HepG2 (cell line): ENCODE measurements at regions not wholly inside any gene's neighbourhood (a gene's known extent, or its start where the extent isn't known, plus 50 kb on each side); places are given as distances from the start of the nearest gene placed in this dataset.

Source experiments
- ATAC-seq: fragments of 200-7000 bp; cut with Tn5 transposase; 3 replicates; pipeline ENCODE4 v1.9.1; 2020; ENCODE audit warnings: mild to moderate bottlenecking, moderate library complexity
- BruUV-seq: library from RNA; stranded (reverse); fragments of 400-500 nt; replicated peaks from 2 replicates; lab custom pipeline; 2021; lab: Mats Ljungman, UMichigan
- CTCF ChIA-PET: fragments of 300-600 bp; formaldehyde crosslinking; extraction: SDS; loops from one replicate; lab custom pipeline; 2021; ENCODE audit warnings: low total read pairs, inconsistent platforms, low intra/inter-chr PET ratio; lab: Yijun Ruan, JAX
- POLR2A ChIA-PET: fragments of 350-600 bp; sonication (Branson Sonifier 250); formaldehyde crosslinking; loops from one replicate; lab custom pipeline; 2020; ENCODE audit warnings: antibody characterized with exemption, inconsistent platforms; lab: Yijun Ruan, JAX
- DNase-seq: peaks from one replicate; pipeline ENCODE4 v3.0.0-alpha.2; 2015; ENCODE audit warnings: low spot score
- FAIRE-seq: peaks from 3 replicates; lab custom pipeline; 2011; peaks lifted over from hg19 to GRCh38; lab: Jason Lieb, UNC
- H2AFZ ChIP-seq: one replicate; pipeline ENCODE4 v1.6.1; 2011; ENCODE audit warnings: low read length, inconsistent platforms
- H3K27ac ChIP-seq: fragments of 300-600 bp; 3 replicates; pipeline ENCODE4 v1.8.0; 2011; ENCODE audit warnings: mixed run types, mild to moderate bottlenecking, mixed read lengths, low read length, inconsistent platforms; ENCODE audit not compliant: insufficient read depth; ENCODE audit errors: extremely low read length
- H3K27me3 ChIP-seq, 2 experiments: fragments of 200-600 bp in 1 of 2; 2 replicates in 1 of 2; 3 replicates in 1 of 2; pipeline versions ENCODE4 v1.6.0 to v1.8.0; 2011; ENCODE audit warnings: low read length in 2 of 2, mild to moderate bottlenecking in 2 of 2, moderate library complexity in 2 of 2, inconsistent platforms in 1 of 2; ENCODE audit not compliant: insufficient read depth in 2 of 2, control insufficient read depth in 1 of 2
- H3K36me3 ChIP-seq, 2 experiments: fragments of 200-600 bp in 1 of 2; replicated peaks in 1 of 2; 2 replicates in 1 of 2; 3 replicates in 1 of 2; pipeline versions ENCODE4 v1.5.1 to v1.8.0; 2011; ENCODE audit warnings: low read length in 2 of 2, inconsistent platforms in 1 of 2; ENCODE audit not compliant: insufficient read depth in 2 of 2, control insufficient read depth in 1 of 2
- H3K4me1 ChIP-seq: 2 replicates; pipeline ENCODE4 v1.5.1; 2012; ENCODE audit warnings: low read length, inconsistent platforms; ENCODE audit not compliant: insufficient read depth
- H3K4me2 ChIP-seq: 2 replicates; pipeline ENCODE4 v1.6.0; 2011; ENCODE audit warnings: low read depth, low read length, inconsistent platforms
- H3K4me3 ChIP-seq, 3 experiments: fragments of 200-600 bp in 1 of 3; sonication (generic), shearing (Covaris generic) in 1 of 3; replicated peaks in 1 of 3; 2 replicates each; pipeline ENCODE4 v1.5.1; 2011 to 2016; ENCODE audit warnings: low read length in 3 of 3, inconsistent platforms in 2 of 3, low read depth in 2 of 3, mild to moderate bottlenecking in 2 of 3, control low read depth in 1 of 3, mixed read lengths in 1 of 3; ENCODE audit not compliant: insufficient read depth in 1 of 3
- H3K79me2 ChIP-seq: one replicate; pipeline ENCODE4 v1.6.1; 2011; ENCODE audit warnings: low read length, inconsistent platforms; ENCODE audit not compliant: insufficient read depth
- H3K9ac ChIP-seq: 2 replicates; pipeline ENCODE4 v1.6.0; 2011; ENCODE audit warnings: mild to moderate bottlenecking, low read depth, low read length, inconsistent platforms; ENCODE audit not compliant: insufficient read depth
- H3K9me3 ChIP-seq: 2 replicates; pipeline ENCODE4 v1.5.1; 2012; ENCODE audit warnings: mild to moderate bottlenecking, low read length
- H4K20me1 ChIP-seq: 2 replicates; pipeline ENCODE4 v1.6.0; 2011; ENCODE audit warnings: inconsistent platforms, mild to moderate bottlenecking, low read length, moderate library complexity; ENCODE audit not compliant: insufficient read depth
- FOXK1 ChIP-seq: sonication (generic); formaldehyde crosslinking; IDR thresholded peaks from 2 replicates; pipeline ENCODE4 v1.4.0; 2020; ENCODE audit warnings: low read depth, missing genetic modification reagents, borderline replicate concordance
- GABPA ChIP-seq, 2 experiments: IDR thresholded peaks; 2 replicates each; pipeline ENCODE4 v1.6.1; 2011 to 2016; ENCODE audit warnings: low read depth in 2 of 2, low read length in 1 of 2, missing biosample characterization in 1 of 2, missing genetic modification characterization in 1 of 2
- HOXA9 ChIP-seq: sonication (generic); formaldehyde crosslinking; IDR thresholded peaks from 2 replicates; pipeline ENCODE4 v1.8.1; 2022; ENCODE audit warnings: missing genetic modification reagents, mild to moderate bottlenecking, moderate library complexity, borderline replicate concordance
- SAP130 ChIP-seq: IDR thresholded peaks from 2 replicates; pipeline ENCODE4 v1.6.1; 2016; ENCODE audit warnings: low read depth
- TBX2 ChIP-seq: sonication (generic); formaldehyde crosslinking; IDR thresholded peaks from 2 replicates; pipeline ENCODE4 v1.5.0; 2020; ENCODE audit warnings: missing genetic modification reagents, mild to moderate bottlenecking, borderline replicate concordance
- TEF ChIP-seq: sonication (generic); formaldehyde crosslinking; IDR thresholded peaks from 2 replicates; pipeline ENCODE4 v1.5.0; 2020; ENCODE audit warnings: missing genetic modification reagents
- THYN1 ChIP-seq: sonication (generic); formaldehyde crosslinking; IDR thresholded peaks from 2 replicates; pipeline ENCODE4 v1.8.1; 2023; ENCODE audit warnings: low read depth, mild to moderate bottlenecking, moderate library complexity, missing genetic modification reagents, borderline replicate concordance
- ZBTB1 ChIP-seq: sonication (generic); formaldehyde crosslinking; IDR thresholded peaks from 2 replicates; pipeline ENCODE4 v1.4.0; 2020; ENCODE audit warnings: missing genetic modification reagents, borderline replicate concordance
- ZNF263 ChIP-seq: sonication (generic); formaldehyde crosslinking; IDR thresholded peaks from 2 replicates; pipeline ENCODE4 v1.4.0; 2020; ENCODE audit warnings: missing genetic modification reagents
- ZNF354B ChIP-seq: sonication (generic); formaldehyde crosslinking; IDR thresholded peaks from 2 replicates; pipeline ENCODE4 v1.8.0; 2022; ENCODE audit warnings: mild to moderate bottlenecking, missing genetic modification reagents
- WGBS: methylation state at CpG from one replicate; pipeline ENCODE4 v1.1.6; 2017; ENCODE audit warnings: low lambda C conversion rate; 5-methylcytosine and 5-hydroxymethylcytosine counted together
- in situ Hi-C: cut with HindIII; loops from 2 replicates; pipeline ENCODE4 v1.10.0; 2017; ENCODE audit warnings: low pct_unique_long_range_greater_than_20kb; ENCODE audit not compliant: extremely low pct_ligation_motif_present
- intact Hi-C: fragments of 100-400 bp; cut with micrococcal nuclease; formaldehyde crosslinking; loops from one replicate; pipeline ENCODE4 v1.10.0; 2022; ENCODE audit not compliant: unreplicated experiment

GRCh38 chr9:84206801-84207370 is 133.7 kb downstream of the SLC28A3 start:
- no peaks in the 10 kb centered on the region for H4K20me1 ChIP-seq
- no peaks in the 10 kb centered on the region for H3K79me2 ChIP-seq
- no peaks in the 10 kb centered on the region for H3K9me3 ChIP-seq
- no peak overlapping the region for H3K4me2 ChIP-seq
- DNase-seq (no peak), ATAC-seq (no peak), FAIRE-seq (no peak)
- in situ Hi-C loops, result no loop called here
- H3K27ac ChIP-seq, result no peak overlapping the region
- no peaks in the 10 kb centered on the region for H3K4me1 ChIP-seq
- no peaks in the 10 kb centered on the region for H3K36me3 ChIP-seq
- 15% methylated on average over 9 of the region's 9 CpGs for WGBS
- CTCF ChIA-PET, result no interaction called here
- TF ChIP-seq GABPA (IDR thresholded peaks at IDR 0.05; ENCODE audit: low read depth, low read length) (no peak), GABPA (CRISPR knock-in tag; IDR thresholded peaks at IDR 0.05; ENCODE audit: low read depth) (no peak), THYN1 (CRISPR knock-in tag) (no peak), ZBTB1 (CRISPR knock-in tag) (no peak), HOXA9 (CRISPR knock-in tag) (no peak), TBX2 (CRISPR knock-in tag) (no peak), ZNF354B (CRISPR knock-in tag) (no peak), ZNF263 (CRISPR knock-in tag) (no peak), FOXK1 (no peak), SAP130 (CRISPR knock-in tag) (no peak), TEF (CRISPR knock-in tag) (no peak)
- no peak overlapping the region for H2AFZ ChIP-seq
- H3K4me3 ChIP-seq, result no peak overlapping the region
- H3K9ac ChIP-seq, result no peak overlapping the region
- POLR2A ChIA-PET, result no interaction called here
- intact Hi-C loops, result no loop called here
- H3K27me3 ChIP-seq, result peaks cover 0 to 5% of the 10 kb centered on the region in 2 experiments; a peak in 1 of 5 replicates
- BruUV-seq, result no TSS peak
